Mammary epithelial cell (primary cell): ENCODE measurements at regions not wholly inside any gene's neighbourhood (a gene's known extent, or its start where the extent isn't known, plus 50 kb on each side); places are given as distances from the start of the nearest gene placed in this dataset.

Experiments
- CTCF ChIP-seq, 2 donors: IDR thresholded peaks in 1 of 2; conservative IDR thresholded peaks in 1 of 2; 2 replicates each; pipeline ENCODE4 v1.5.1; 2011 to 2012; ENCODE audit warnings: inconsistent platforms in 2 of 2, low read length in 2 of 2, mild to moderate bottlenecking in 2 of 2, control low read depth in 1 of 2, low read depth in 1 of 2; ENCODE audit not compliant: insufficient read depth in 1 of 2; ENCODE audit errors: extremely low read depth in 1 of 2
- EZH2 ChIP-seq: IDR thresholded peaks from 2 replicates; pipeline ENCODE4 v1.6.1; 2012; ENCODE audit warnings: low read length, inconsistent platforms, borderline replicate concordance

GRCh38 chr13:68748038-68748437 lies 1359.6 kb upstream of the ATXN8OS start:
- TF ChIP-seq CTCF (conservative IDR thresholded peaks at IDR 0.05 in 1 of 2, IDR thresholded peaks at IDR 0.05 in 1 of 2; ENCODE audit: extremely low read depth in 1 of 2, insufficient read depth in 1 of 2, low read depth in 1 of 2, low read length in 2 of 2) (no peak), EZH2 (no peak)
